ENCODE measurements at regions not wholly inside any gene's neighbourhood (a gene's known extent, or its start where the extent isn't known, plus 50 kb on each side); places are given as distances from the start of the nearest gene placed in this dataset.
"Not testable (repeated sequence)": the region's sequence is repeated elsewhere in the genome, so short reads cannot be mapped to it uniquely, and the experiment has no call there.

- no peak overlapping the region for H3K4me3 Mint-ChIP-seq (ENCODE audit: low read depth)
- no peaks in the 10 kb centered on the region for H3K27me3 Mint-ChIP-seq (ENCODE audit: low read depth)
- peaks cover 44% of the 10 kb centered on the region for H3K9me3 Mint-ChIP-seq
- no peak for DNase-seq (ENCODE audit: low spot score)
- H3K27ac Mint-ChIP-seq = no peak overlapping the region
- no peaks in the 10 kb centered on the region for H3K36me3 Mint-ChIP-seq (ENCODE audit: low read depth)
- intact Hi-C loops (cut with micrococcal nuclease) = no loop called here
- H3K4me1 Mint-ChIP-seq (ENCODE audit: low read depth) = no peaks in the 10 kb centered on the region
These were observed 382.8 kb upstream of the POM121L12 start for GRCh38 chr7:52652621-52653020.

GRCh38 chr7:52648872-52649271 lies 386.6 kb upstream of the POM121L12 start:
- Mint-ChIP-seq H3K4me3 (ENCODE audit: low read depth) (no peak overlapping the region), H3K9me3 (peaks cover 46% of the 10 kb centered on the region), H3K4me1 (ENCODE audit: low read depth) (no peaks in the 10 kb centered on the region), H3K36me3 (ENCODE audit: low read depth) (no peaks in the 10 kb centered on the region), H3K27me3 (ENCODE audit: low read depth) (no peaks in the 10 kb centered on the region), H3K27ac (no peak overlapping the region)
- intact Hi-C loops (cut with micrococcal nuclease) = no loop called here
- no peak for DNase-seq (ENCODE audit: low spot score)

GRCh38 chr7:52647046-52647445 lies 388.4 kb upstream of the POM121L12 start:
- DNase-seq (ENCODE audit: low spot score) = no peak
- Mint-ChIP-seq H3K27me3 (ENCODE audit: low read depth) (no peaks in the 10 kb centered on the region), H3K27ac (no peak overlapping the region), H3K36me3 (ENCODE audit: low read depth) (no peaks in the 10 kb centered on the region), H3K9me3 (peaks cover 36% of the 10 kb centered on the region), H3K4me1 (ENCODE audit: low read depth) (no peaks in the 10 kb centered on the region), H3K4me3 (ENCODE audit: low read depth) (no peak overlapping the region)
- intact Hi-C loops (cut with micrococcal nuclease) = no loop called here

- Mint-ChIP-seq H3K36me3 (ENCODE audit: low read depth) (no peaks in the 10 kb centered on the region), H3K4me3 (ENCODE audit: low read depth) (no peak overlapping the region), H3K27ac (no peak overlapping the region), H3K27me3 (ENCODE audit: low read depth) (no peaks in the 10 kb centered on the region), H3K9me3 (peaks cover 29% of the 10 kb centered on the region), H3K4me1 (ENCODE audit: low read depth) (no peaks in the 10 kb centered on the region)
- intact Hi-C loops (cut with micrococcal nuclease) = no loop called here
- DNase-seq (ENCODE audit: low spot score) = no peak
These were observed 395.5 kb upstream of the POM121L12 start for GRCh38 chr7:52639981-52640380.

- Mint-ChIP-seq H3K4me1 (ENCODE audit: low read depth) (no peaks in the 10 kb centered on the region), H3K36me3 (ENCODE audit: low read depth) (no peaks in the 10 kb centered on the region), H3K4me3 (ENCODE audit: low read depth) (no peak overlapping the region), H3K27me3 (ENCODE audit: low read depth) (no peaks in the 10 kb centered on the region), H3K27ac (no peak overlapping the region), H3K9me3 (peaks cover 35% of the 10 kb centered on the region)
- intact Hi-C loops (cut with micrococcal nuclease) = no loop called here
- DNase-seq (ENCODE audit: low spot score) = no peak
These were observed 396.3 kb upstream of the POM121L12 start for GRCh38 chr7:52639126-52639525.

GRCh38 chr7:52635021-52635420 lies 400.4 kb upstream of the POM121L12 start:
- DNase-seq (ENCODE audit: low spot score) = no peak
- Mint-ChIP-seq H3K27me3 (ENCODE audit: low read depth) (no peaks in the 10 kb centered on the region), H3K9me3 (peaks cover 57% of the 10 kb centered on the region), H3K4me1 (ENCODE audit: low read depth) (no peaks in the 10 kb centered on the region), H3K27ac (no peak overlapping the region), H3K4me3 (ENCODE audit: low read depth) (no peak overlapping the region), H3K36me3 (ENCODE audit: low read depth) (no peaks in the 10 kb centered on the region)
- intact Hi-C loops (cut with micrococcal nuclease) = no loop called here

GRCh38 chr7:52620849-52621248 lies 414.6 kb upstream of the POM121L12 start:
- no peaks in the 10 kb centered on the region for H3K36me3 Mint-ChIP-seq (ENCODE audit: low read depth)
- no peak overlapping the region for H3K4me3 Mint-ChIP-seq (ENCODE audit: low read depth)
- H3K4me1 Mint-ChIP-seq (ENCODE audit: low read depth) = no peaks in the 10 kb centered on the region
- peaks cover 30% of the 10 kb centered on the region for H3K9me3 Mint-ChIP-seq
- no peak for DNase-seq (ENCODE audit: low spot score)
- no peak overlapping the region for H3K27ac Mint-ChIP-seq
- intact Hi-C loops (cut with micrococcal nuclease) = no loop called here
- H3K27me3 Mint-ChIP-seq (ENCODE audit: low read depth) = no peaks in the 10 kb centered on the region

GRCh38 chr7:52616552-52616951 lies 418.9 kb upstream of the POM121L12 start:
- DNase-seq (ENCODE audit: low spot score) = no peak
- intact Hi-C loops (cut with micrococcal nuclease) = no loop called here
- no peaks in the 10 kb centered on the region for H3K36me3 Mint-ChIP-seq (ENCODE audit: low read depth)
- no peak overlapping the region for H3K4me3 Mint-ChIP-seq (ENCODE audit: low read depth)
- no peak overlapping the region for H3K27ac Mint-ChIP-seq
- H3K9me3 Mint-ChIP-seq = peaks cover 32% of the 10 kb centered on the region
- no peaks in the 10 kb centered on the region for H3K4me1 Mint-ChIP-seq (ENCODE audit: low read depth)
- H3K27me3 Mint-ChIP-seq (ENCODE audit: low read depth) = no peaks in the 10 kb centered on the region

GRCh38 chr7:52615021-52615695 lies 420.3 kb upstream of the POM121L12 start:
- intact Hi-C loops (cut with micrococcal nuclease) = no loop called here
- no peak for DNase-seq (ENCODE audit: low spot score)
- Mint-ChIP-seq H3K36me3 (ENCODE audit: low read depth) (no peaks in the 10 kb centered on the region), H3K27ac (no peak overlapping the region), H3K9me3 (peaks cover 37% of the 10 kb centered on the region), H3K27me3 (ENCODE audit: low read depth) (no peaks in the 10 kb centered on the region), H3K4me1 (ENCODE audit: low read depth) (no peaks in the 10 kb centered on the region), H3K4me3 (ENCODE audit: low read depth) (no peak overlapping the region)

GRCh38 chr7:52609511-52609910 lies 425.9 kb upstream of the POM121L12 start:
- H3K9me3 Mint-ChIP-seq = peaks cover 38% of the 10 kb centered on the region
- intact Hi-C loops (cut with micrococcal nuclease) = no loop called here
- H3K27ac Mint-ChIP-seq = no peak overlapping the region
- no peaks in the 10 kb centered on the region for H3K27me3 Mint-ChIP-seq (ENCODE audit: low read depth)
- no peak for DNase-seq (ENCODE audit: low spot score)
- no peaks in the 10 kb centered on the region for H3K36me3 Mint-ChIP-seq (ENCODE audit: low read depth)
- no peak overlapping the region for H3K4me3 Mint-ChIP-seq (ENCODE audit: low read depth)
- no peaks in the 10 kb centered on the region for H3K4me1 Mint-ChIP-seq (ENCODE audit: low read depth)

- no peaks in the 10 kb centered on the region for H3K36me3 Mint-ChIP-seq (ENCODE audit: low read depth)
- no peak for DNase-seq (ENCODE audit: low spot score)
- H3K27ac Mint-ChIP-seq = no peak overlapping the region
- H3K4me3 Mint-ChIP-seq (ENCODE audit: low read depth) = no peak overlapping the region
- H3K27me3 Mint-ChIP-seq (ENCODE audit: low read depth) = no peaks in the 10 kb centered on the region
- intact Hi-C loops (cut with micrococcal nuclease) = no loop called here
- H3K4me1 Mint-ChIP-seq (ENCODE audit: low read depth) = no peaks in the 10 kb centered on the region
- H3K9me3 Mint-ChIP-seq = peaks cover 38% of the 10 kb centered on the region
These were observed 442.7 kb upstream of the POM121L12 start for GRCh38 chr7:52592698-52593097.

- Mint-ChIP-seq H3K4me1 (ENCODE audit: low read depth) (no peaks in the 10 kb centered on the region), H3K27ac (no peak overlapping the region), H3K9me3 (peaks cover 14% of the 10 kb centered on the region), H3K27me3 (ENCODE audit: low read depth) (no peaks in the 10 kb centered on the region), H3K4me3 (ENCODE audit: low read depth) (no peak overlapping the region), H3K36me3 (ENCODE audit: low read depth) (no peaks in the 10 kb centered on the region)
- DNase-seq (ENCODE audit: low spot score) = no peak
- intact Hi-C loops (cut with micrococcal nuclease) = no loop called here
These were observed 448.7 kb upstream of the POM121L12 start for GRCh38 chr7:52586704-52587103.

GRCh38 chr7:52584041-52584440 lies 451.4 kb upstream of the POM121L12 start:
- no peaks in the 10 kb centered on the region for H3K27me3 Mint-ChIP-seq (ENCODE audit: low read depth)
- peaks cover 15% of the 10 kb centered on the region for H3K9me3 Mint-ChIP-seq
- DNase-seq (ENCODE audit: low spot score) = no peak
- intact Hi-C loops (cut with micrococcal nuclease) = no loop called here
- H3K36me3 Mint-ChIP-seq (ENCODE audit: low read depth) = no peaks in the 10 kb centered on the region
- no peak overlapping the region for H3K4me3 Mint-ChIP-seq (ENCODE audit: low read depth)
- no peak overlapping the region for H3K27ac Mint-ChIP-seq
- no peaks in the 10 kb centered on the region for H3K4me1 Mint-ChIP-seq (ENCODE audit: low read depth)

- H3K27me3 Mint-ChIP-seq (ENCODE audit: low read depth); H3K36me3 Mint-ChIP-seq (ENCODE audit: low read depth); intact Hi-C loops (cut with micrococcal nuclease); H3K4me1 Mint-ChIP-seq (ENCODE audit: low read depth); DNase-seq (ENCODE audit: low spot score); H3K27ac Mint-ChIP-seq; H3K4me3 Mint-ChIP-seq (ENCODE audit: low read depth); H3K9me3 Mint-ChIP-seq: not testable (repeated sequence)
These were observed 462.3 kb upstream of the POM121L12 start for GRCh38 chr7:52573141-52573540.

All from activated T-helper 2 cell treated with anti-CD3 and anti-CD28 coated beads, Interferon-gamma antibody, Interleukin-2, Interleukin-4, amounts not matched to agents 10 μg/mL and 5 μg/mL and 100 μg/mL, durations not matched to agents 14 hours and 24 hours and 36 hours (primary cell).